ENCODE measurements at regions not wholly inside any gene's neighbourhood (a gene's known extent, or its start where the extent isn't known, plus 50 kb on each side); places are given as distances from the start of the nearest gene placed in this dataset.

- Histone ChIP-seq H3K4me1 (ENCODE audit: control insufficient read depth in 1 of 2, insufficient read depth in 2 of 2, low read depth in 1 of 2, low read length in 1 of 2) (no peaks in the 10 kb centered on the region), H4K20me1 (ENCODE audit: insufficient read depth) (no peaks in the 10 kb centered on the region), H3K9ac (no peak overlapping the region), H2AFZ (ENCODE audit: low read depth) (no peak overlapping the region), H3K79me2 (ENCODE audit: insufficient read depth) (no peaks in the 10 kb centered on the region), H3K27me3 (ENCODE audit: insufficient read depth) (no peaks in the 10 kb centered on the region), H3F3A (replicated peaks; ENCODE audit: insufficient read depth) (no peaks in the 10 kb centered on the region), H3K36me3 (replicated peaks in 1 of 2; ENCODE audit: control insufficient read depth in 1 of 2, insufficient read depth in 2 of 2, low read length in 1 of 2) (no peaks in the 10 kb centered on the region), H3K4me2 (no peak overlapping the region), H3K4me3 (ENCODE audit: low read depth in 2 of 2, low read length in 1 of 2) (no peak overlapping the region), H3K9me3 (no peaks in the 10 kb centered on the region), H3K27ac (ENCODE audit: low read depth in 2 of 2, low read length in 1 of 2) (no peak overlapping the region), H3K9me2 (no peaks in the 10 kb centered on the region)
- TF ChIP-seq REST (IDR thresholded peaks at IDR 0.05; ENCODE audit: low read depth, low read length) (no peak), RXRA (IDR thresholded peaks at IDR 0.05; ENCODE audit: borderline replicate concordance, low read depth) (no peak), ELF1 (IDR thresholded peaks at IDR 0.05) (no peak), YY1 (IDR thresholded peaks at IDR 0.05; ENCODE audit: low read depth) (no peak), GABPA (IDR thresholded peaks at IDR 0.05; ENCODE audit: low read depth) (no peak), POLR2AphosphoS5 (IDR thresholded peaks at IDR 0.05; ENCODE audit: low read depth, low read length) (no peak), MEF2A (IDR thresholded peaks at IDR 0.05; ENCODE audit: borderline replicate concordance, low read depth) (no peak), NRF1 (IDR thresholded peaks at IDR 0.05; ENCODE audit: low read depth, low read length) (no peak), RAD21 (IDR thresholded peaks at IDR 0.05; ENCODE audit: low read length) (no peak), EZH2phosphoT487 (IDR thresholded peaks at IDR 0.05; ENCODE audit: borderline replicate concordance, low read depth) (no peak), CTCF (IDR thresholded peaks at IDR 0.05) (no peak), JUND (IDR thresholded peaks at IDR 0.05) (no peak), GATA2 (CRISPR knock-in tag; IDR thresholded peaks at IDR 0.05) (no peak), NFIC (IDR thresholded peaks at IDR 0.05; ENCODE audit: borderline replicate concordance) (no peak), USF1 (IDR thresholded peaks at IDR 0.05; ENCODE audit: borderline replicate concordance, low read depth) (no peak), MXI1 (IDR thresholded peaks at IDR 0.05; ENCODE audit: low read depth, low read length) (no peak), FOXJ3 (CRISPR knock-in tag; IDR thresholded peaks at IDR 0.05) (no peak), RCOR1 (IDR thresholded peaks at IDR 0.05; ENCODE audit: low read length) (no peak), EP300 (IDR thresholded peaks at IDR 0.05; ENCODE audit: borderline replicate concordance in 1 of 2, low read depth in 1 of 2, low read length in 1 of 2) (no peak)
- POLR2A ChIA-PET = no interaction called here
- 48% methylated on average over 4 of the region's 5 CpGs for WGBS (ENCODE audit: low lambda C conversion rate)
- CTCF ChIA-PET = no interaction called here
- DNase-seq = no peak
Observed at GRCh38 chr1:164466429-164466828, 92.6 kb upstream of the PBX1 start.

All from SK-N-SH (cell line).